ENCODE measurements at regions not wholly inside any gene's neighbourhood (a gene's known extent, or its start where the extent isn't known, plus 50 kb on each side); places are given as distances from the start of the nearest gene placed in this dataset.

DNA sequence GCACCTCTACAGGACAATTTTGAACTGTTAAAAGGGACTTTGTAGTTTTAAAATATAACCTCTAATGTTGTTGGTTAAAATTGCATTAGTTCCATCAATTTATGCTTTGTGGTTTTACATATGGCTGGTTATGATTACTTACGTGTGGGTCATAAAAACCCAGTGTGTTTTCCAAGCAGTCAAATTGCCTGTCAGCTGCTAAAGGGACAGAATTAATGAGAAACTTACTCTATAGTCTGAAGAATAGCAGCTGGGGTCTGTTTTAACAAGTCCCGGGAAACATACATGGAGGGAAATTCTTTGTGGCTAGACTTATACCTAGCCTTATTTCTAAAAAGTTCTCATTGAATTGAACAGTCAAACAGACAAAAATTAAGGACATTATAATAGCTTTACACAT, 820.9 kb upstream of the ADGRL4 start:
- no peak for TF ChIP-seq CTCF (IDR thresholded peaks at IDR 0.05; ENCODE audit: low read depth, low read length, missing input control)
- TF ChIP-seq GABPA (IDR thresholded peaks at IDR 0.05 in 1 of 2, conservative IDR thresholded peaks at IDR 0.05 in 1 of 2), result no peak
- TF ChIP-seq EGR1 (IDR thresholded peaks at IDR 0.05; ENCODE audit: low read depth in 2 of 2), result no peak
- TF ChIP-seq FOXA1 (IDR thresholded peaks at IDR 0.05), result no peak

Measured in liver (tissue), 3 donors.